ENCODE measurements at regions not wholly inside any gene's neighbourhood (a gene's known extent, or its start where the extent isn't known, plus 50 kb on each side); places are given as distances from the start of the nearest gene placed in this dataset.

GRCh38 chr2:151096235-151096634 lies 165.4 kb downstream of the RBM43 start:
- TF ChIP-seq EZH2 (IDR thresholded peaks at IDR 0.05; ENCODE audit: borderline replicate concordance, low read length) (no peak), CTCF (IDR thresholded peaks at IDR 0.05; ENCODE audit: low read length) (no peak)
